Spinal cord (tissue), 9 donors: ENCODE measurements at regions not wholly inside any gene's neighbourhood (a gene's known extent, or its start where the extent isn't known, plus 50 kb on each side); places are given as distances from the start of the nearest gene placed in this dataset.

Experiments
- DNase-seq, 6 donors: peaks; one replicate each; pipeline versions ENCODE4 v3.0.0 to v3.0.0-alpha.2; 2013 to 2015; ENCODE audit warnings: low spot score in 6 of 6, low read depth in 4 of 6
- H3K27ac ChIP-seq: one replicate; pipeline ENCODE4 v1.5.1; 2013; ENCODE audit warnings: low read depth, low read length, control low read depth
- H3K27me3 ChIP-seq: one replicate; pipeline ENCODE4 v1.6.1; 2013; ENCODE audit warnings: low read length; ENCODE audit not compliant: control insufficient read depth, insufficient read depth
- H3K36me3 ChIP-seq: one replicate; pipeline ENCODE4 v1.6.1; 2013; ENCODE audit warnings: low read length; ENCODE audit not compliant: control insufficient read depth, insufficient read depth
- H3K4me1 ChIP-seq: one replicate; pipeline ENCODE4 v1.6.1; 2013; ENCODE audit warnings: low read length; ENCODE audit not compliant: control insufficient read depth, insufficient read depth
- H3K4me3 ChIP-seq: one replicate; pipeline ENCODE4 v1.5.1; 2013; ENCODE audit warnings: low read depth, low read length, control low read depth
- H3K9me3 ChIP-seq: one replicate; pipeline ENCODE4 v1.6.1; 2013; ENCODE audit warnings: low read length; ENCODE audit not compliant: control insufficient read depth, insufficient read depth
- WGBS: methylation state at CpG from one replicate; pipeline ENCODE4 v1.1.5; 2013; ENCODE audit warnings: missing lambda C conversion rate; ENCODE audit not compliant: insufficient coverage; 5-methylcytosine and 5-hydroxymethylcytosine counted together
- donor health status: healthy.

- Histone ChIP-seq H3K27me3 (no peaks in the 10 kb centered on the region), H3K4me3 (no peak overlapping the region), H3K4me1 (no peaks in the 10 kb centered on the region), H3K36me3 (no peaks in the 10 kb centered on the region), H3K27ac (no peak overlapping the region), H3K9me3 (no peaks in the 10 kb centered on the region)
- WGBS: no CpG with 5 or more reads among the region's 5 CpGs
- DNase-seq: no peak
These were observed 765.0 kb downstream of the HDGFL1 start for GRCh38 chr6:23334360-23334759.

- WGBS: no CpG with 5 or more reads among the region's 2 CpGs
- no peaks in the 10 kb centered on the region for H3K9me3 ChIP-seq
- no peaks in the 10 kb centered on the region for H3K36me3 ChIP-seq
- no peaks in the 10 kb centered on the region for H3K4me1 ChIP-seq
- H3K4me3 ChIP-seq: no peak overlapping the region
- no peak overlapping the region for H3K27ac ChIP-seq
- DNase-seq: no peak
- H3K27me3 ChIP-seq: no peaks in the 10 kb centered on the region
These were observed 766.5 kb downstream of the HDGFL1 start for GRCh38 chr6:23335894-23336293.

GRCh38 chr6:23339268-23339667 lies 769.9 kb downstream of the HDGFL1 start:
- H3K27me3 ChIP-seq: no peaks in the 10 kb centered on the region
- DNase-seq: no peak
- 83% methylated on average over 2 of the region's 3 CpGs for WGBS
- no peak overlapping the region for H3K27ac ChIP-seq
- no peak overlapping the region for H3K4me3 ChIP-seq
- H3K4me1 ChIP-seq: no peaks in the 10 kb centered on the region
- no peaks in the 10 kb centered on the region for H3K9me3 ChIP-seq
- H3K36me3 ChIP-seq: no peaks in the 10 kb centered on the region

- WGBS: 83% methylated on average over 1 of the region's 3 CpGs
- Histone ChIP-seq H3K9me3 (no peaks in the 10 kb centered on the region), H3K4me3 (no peak overlapping the region), H3K27me3 (no peaks in the 10 kb centered on the region), H3K27ac (no peak overlapping the region), H3K36me3 (no peaks in the 10 kb centered on the region), H3K4me1 (no peaks in the 10 kb centered on the region)
- DNase-seq: peak in 2 of 6 donors; percentile 53 to 63
These were observed 770.9 kb downstream of the HDGFL1 start for GRCh38 chr6:23340271-23340670.

- no peak for DNase-seq
- no peaks in the 10 kb centered on the region for H3K36me3 ChIP-seq
- no peaks in the 10 kb centered on the region for H3K4me1 ChIP-seq
- H3K9me3 ChIP-seq: no peaks in the 10 kb centered on the region
- no peaks in the 10 kb centered on the region for H3K27me3 ChIP-seq
- H3K4me3 ChIP-seq: no peak overlapping the region
- H3K27ac ChIP-seq: no peak overlapping the region
- WGBS: no CpG with 5 or more reads among the region's 5 CpGs
These were observed 774.4 kb downstream of the HDGFL1 start for GRCh38 chr6:23343610-23344306.

- no peak for DNase-seq
- Histone ChIP-seq H3K27me3 (no peaks in the 10 kb centered on the region), H3K9me3 (no peaks in the 10 kb centered on the region), H3K27ac (no peak overlapping the region), H3K4me3 (no peak overlapping the region), H3K36me3 (no peaks in the 10 kb centered on the region), H3K4me1 (no peaks in the 10 kb centered on the region)
- no CpG with 5 or more reads among the region's 3 CpGs for WGBS
These were observed 777.8 kb upstream of the NRSN1 start for GRCh38 chr6:23348185-23348584.

GRCh38 chr6:23349521-23350147 lies 776.4 kb upstream of the NRSN1 start:
- no peak overlapping the region for H3K4me3 ChIP-seq
- H3K27ac ChIP-seq: no peak overlapping the region
- WGBS: no CpG with 5 or more reads among the region's 3 CpGs
- H3K36me3 ChIP-seq: no peaks in the 10 kb centered on the region
- no peaks in the 10 kb centered on the region for H3K27me3 ChIP-seq
- no peaks in the 10 kb centered on the region for H3K4me1 ChIP-seq
- no peaks in the 10 kb centered on the region for H3K9me3 ChIP-seq
- peak in 2 of 6 donors; percentile 5 to 49 for DNase-seq

GRCh38 chr6:23350752-23351453 lies 775.1 kb upstream of the NRSN1 start:
- H3K9me3 ChIP-seq: no peaks in the 10 kb centered on the region
- no peaks in the 10 kb centered on the region for H3K36me3 ChIP-seq
- H3K4me1 ChIP-seq: no peaks in the 10 kb centered on the region
- no peak overlapping the region for H3K4me3 ChIP-seq
- WGBS: no CpG with 5 or more reads among the region's 2 CpGs
- DNase-seq: no peak
- H3K27ac ChIP-seq: no peak overlapping the region
- no peaks in the 10 kb centered on the region for H3K27me3 ChIP-seq

GRCh38 chr6:23354004-23354403 lies 772.0 kb upstream of the NRSN1 start:
- Histone ChIP-seq H3K4me1 (no peaks in the 10 kb centered on the region), H3K9me3 (no peaks in the 10 kb centered on the region), H3K27ac (no peak overlapping the region), H3K27me3 (no peaks in the 10 kb centered on the region), H3K36me3 (no peaks in the 10 kb centered on the region), H3K4me3 (no peak overlapping the region)
- no peak for DNase-seq
